ENCODE measurements at regions not wholly inside any gene's neighbourhood (a gene's known extent, or its start where the extent isn't known, plus 50 kb on each side); places are given as distances from the start of the nearest gene placed in this dataset.

GRCh38 chr3:55333923-55334322 is 153.2 kb downstream of the WNT5A start:
- Mint-ChIP-seq H3K9me3 (ENCODE audit: unreplicated experiment) (no peaks in the 10 kb centered on the region), H3K36me3 (ENCODE audit: low read depth, unreplicated experiment) (no peaks in the 10 kb centered on the region), H3K4me1 (ENCODE audit: unreplicated experiment) (no peaks in the 10 kb centered on the region), H3K4me3 (ENCODE audit: unreplicated experiment) (no peak overlapping the region), H3K27ac (ENCODE audit: unreplicated experiment) (no peak overlapping the region), H3K27me3 (ENCODE audit: unreplicated experiment) (peaks cover 5% of the 10 kb centered on the region)
- no peak for DNase-seq (ENCODE audit: low spot score)
- TF ChIP-seq CTCF (IDR thresholded peaks at IDR 0.05; ENCODE audit: unreplicated experiment), result no peak

GRCh38 chr3:55333046-55333445 is 154.1 kb downstream of the WNT5A start:
- Mint-ChIP-seq H3K27ac (ENCODE audit: unreplicated experiment) (no peak overlapping the region), H3K4me3 (ENCODE audit: unreplicated experiment) (no peak overlapping the region), H3K36me3 (ENCODE audit: low read depth, unreplicated experiment) (no peaks in the 10 kb centered on the region), H3K9me3 (ENCODE audit: unreplicated experiment) (no peaks in the 10 kb centered on the region), H3K27me3 (ENCODE audit: unreplicated experiment) (peaks cover 5% of the 10 kb centered on the region), H3K4me1 (ENCODE audit: unreplicated experiment) (no peaks in the 10 kb centered on the region)
- TF ChIP-seq CTCF (IDR thresholded peaks at IDR 0.05; ENCODE audit: unreplicated experiment), result no peak
- no peak for DNase-seq (ENCODE audit: low spot score)

GRCh38 chr3:55332176-55332575 is 154.9 kb downstream of the WNT5A start:
- peaks cover 3% of the 10 kb centered on the region for H3K27me3 Mint-ChIP-seq (ENCODE audit: unreplicated experiment)
- no peak overlapping the region for H3K27ac Mint-ChIP-seq (ENCODE audit: unreplicated experiment)
- H3K4me3 Mint-ChIP-seq (ENCODE audit: unreplicated experiment), result no peak overlapping the region
- no peak for DNase-seq (ENCODE audit: low spot score)
- no peak for TF ChIP-seq CTCF (IDR thresholded peaks at IDR 0.05; ENCODE audit: unreplicated experiment)
- H3K36me3 Mint-ChIP-seq (ENCODE audit: low read depth, unreplicated experiment), result no peaks in the 10 kb centered on the region
- H3K4me1 Mint-ChIP-seq (ENCODE audit: unreplicated experiment), result no peaks in the 10 kb centered on the region
- no peaks in the 10 kb centered on the region for H3K9me3 Mint-ChIP-seq (ENCODE audit: unreplicated experiment)

GRCh38 chr3:55331524-55331923 is 155.6 kb downstream of the WNT5A start:
- DNase-seq (ENCODE audit: low spot score), result no peak
- TF ChIP-seq CTCF (IDR thresholded peaks at IDR 0.05; ENCODE audit: unreplicated experiment), result no peak
- no peaks in the 10 kb centered on the region for H3K9me3 Mint-ChIP-seq (ENCODE audit: unreplicated experiment)
- no peaks in the 10 kb centered on the region for H3K36me3 Mint-ChIP-seq (ENCODE audit: low read depth, unreplicated experiment)
- H3K27ac Mint-ChIP-seq (ENCODE audit: unreplicated experiment), result no peak overlapping the region
- peaks cover 3% of the 10 kb centered on the region for H3K27me3 Mint-ChIP-seq (ENCODE audit: unreplicated experiment)
- no peaks in the 10 kb centered on the region for H3K4me1 Mint-ChIP-seq (ENCODE audit: unreplicated experiment)
- no peak overlapping the region for H3K4me3 Mint-ChIP-seq (ENCODE audit: unreplicated experiment)

DNA sequence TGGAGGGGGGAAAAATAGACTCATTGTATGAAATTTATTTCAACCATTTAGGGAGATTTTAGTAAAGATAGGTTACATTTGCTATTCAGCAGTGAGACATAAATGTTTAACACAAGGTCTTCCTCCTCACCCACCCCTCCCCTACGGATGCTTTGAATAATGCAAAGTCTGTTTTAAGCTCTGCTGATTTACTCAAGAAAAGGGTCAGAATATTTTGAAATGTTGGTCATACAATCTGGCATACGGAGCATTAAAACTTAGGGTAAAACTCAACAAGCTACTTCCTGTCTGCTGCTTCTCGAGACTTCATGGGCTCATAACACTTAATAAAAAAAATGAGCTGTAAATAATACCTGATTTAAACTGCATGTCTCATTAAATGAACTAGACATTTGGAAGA is 156.3 kb downstream of the WNT5A start:
- DNase-seq (ENCODE audit: low spot score), result no peak
- Mint-ChIP-seq H3K4me1 (ENCODE audit: unreplicated experiment) (no peaks in the 10 kb centered on the region), H3K4me3 (ENCODE audit: unreplicated experiment) (no peak overlapping the region), H3K27ac (ENCODE audit: unreplicated experiment) (no peak overlapping the region), H3K36me3 (ENCODE audit: low read depth, unreplicated experiment) (no peaks in the 10 kb centered on the region), H3K27me3 (ENCODE audit: unreplicated experiment) (peaks cover 1% of the 10 kb centered on the region), H3K9me3 (ENCODE audit: unreplicated experiment) (no peaks in the 10 kb centered on the region)
- TF ChIP-seq CTCF (IDR thresholded peaks at IDR 0.05; ENCODE audit: unreplicated experiment), result no peak
